Astrocyte of the cerebellum (primary cell): ENCODE measurements at regions not wholly inside any gene's neighbourhood (a gene's known extent, or its start where the extent isn't known, plus 50 kb on each side); places are given as distances from the start of the nearest gene placed in this dataset.

Experiments used
- DNase-seq: peaks from one replicate; pipeline ENCODE4 v3.0.0-alpha.2; 2011; ENCODE audit warnings: low read depth
- H3K4me3 ChIP-seq: 2 replicates; pipeline ENCODE4 v1.5.1; 2011; ENCODE audit warnings: mild to moderate bottlenecking, low read depth, low read length, moderate library complexity
- in situ Hi-C: cut with HindIII; loops from 2 replicates; pipeline ENCODE4 v1.10.0; 2017; ENCODE audit warnings: low sequenced_read_pairs
- TF ChIP-seq, protein P1 (sequence below): IDR thresholded peaks from 2 replicates; pipeline ENCODE4 v1.5.1; 2012; ENCODE audit warnings: low read length, low read depth, moderate library complexity, mild to moderate bottlenecking; ENCODE audit errors: missing control alignments

GRCh38 chr1:95650631-95651030 is 416.6 kb downstream of the RWDD3 start:
- H3K4me3 ChIP-seq = no peak overlapping the region
- DNase-seq = no peak
- TF ChIP-seq, protein P1, sequence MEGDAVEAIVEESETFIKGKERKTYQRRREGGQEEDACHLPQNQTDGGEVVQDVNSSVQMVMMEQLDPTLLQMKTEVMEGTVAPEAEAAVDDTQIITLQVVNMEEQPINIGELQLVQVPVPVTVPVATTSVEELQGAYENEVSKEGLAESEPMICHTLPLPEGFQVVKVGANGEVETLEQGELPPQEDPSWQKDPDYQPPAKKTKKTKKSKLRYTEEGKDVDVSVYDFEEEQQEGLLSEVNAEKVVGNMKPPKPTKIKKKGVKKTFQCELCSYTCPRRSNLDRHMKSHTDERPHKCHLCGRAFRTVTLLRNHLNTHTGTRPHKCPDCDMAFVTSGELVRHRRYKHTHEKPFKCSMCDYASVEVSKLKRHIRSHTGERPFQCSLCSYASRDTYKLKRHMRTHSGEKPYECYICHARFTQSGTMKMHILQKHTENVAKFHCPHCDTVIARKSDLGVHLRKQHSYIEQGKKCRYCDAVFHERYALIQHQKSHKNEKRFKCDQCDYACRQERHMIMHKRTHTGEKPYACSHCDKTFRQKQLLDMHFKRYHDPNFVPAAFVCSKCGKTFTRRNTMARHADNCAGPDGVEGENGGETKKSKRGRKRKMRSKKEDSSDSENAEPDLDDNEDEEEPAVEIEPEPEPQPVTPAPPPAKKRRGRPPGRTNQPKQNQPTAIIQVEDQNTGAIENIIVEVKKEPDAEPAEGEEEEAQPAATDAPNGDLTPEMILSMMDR = no peak
- in situ Hi-C loops = no loop called here

DNA sequence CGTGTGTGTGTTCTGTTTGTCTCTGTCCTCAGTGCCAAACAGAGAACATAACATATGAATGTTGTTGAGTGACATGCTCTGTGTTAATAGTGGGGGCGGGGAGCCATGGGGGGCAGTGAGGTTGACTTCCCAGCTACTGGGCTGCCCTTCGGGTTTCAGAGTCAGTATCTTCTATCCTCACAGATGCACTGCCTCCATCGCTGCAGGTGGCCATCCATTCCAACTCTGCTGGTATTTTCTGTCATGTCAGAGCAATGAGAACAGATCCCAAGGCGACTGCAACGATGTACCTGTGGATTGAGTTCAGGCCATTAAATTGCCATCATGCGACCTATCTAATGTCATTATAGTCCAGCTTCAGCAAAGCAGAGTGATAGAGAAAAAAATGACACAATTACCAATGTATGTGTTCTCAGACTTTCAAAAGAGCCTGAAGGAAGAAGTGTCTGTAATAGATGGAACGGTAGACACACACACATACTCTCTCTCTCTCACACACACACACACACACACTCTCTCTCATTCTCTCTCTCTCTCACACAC is 418.5 kb downstream of the RWDD3 start:
- DNase-seq = no peak
- H3K4me3 ChIP-seq = no peak overlapping the region
- TF ChIP-seq, protein P1 = no peak
- in situ Hi-C loops = no loop called here

DNA sequence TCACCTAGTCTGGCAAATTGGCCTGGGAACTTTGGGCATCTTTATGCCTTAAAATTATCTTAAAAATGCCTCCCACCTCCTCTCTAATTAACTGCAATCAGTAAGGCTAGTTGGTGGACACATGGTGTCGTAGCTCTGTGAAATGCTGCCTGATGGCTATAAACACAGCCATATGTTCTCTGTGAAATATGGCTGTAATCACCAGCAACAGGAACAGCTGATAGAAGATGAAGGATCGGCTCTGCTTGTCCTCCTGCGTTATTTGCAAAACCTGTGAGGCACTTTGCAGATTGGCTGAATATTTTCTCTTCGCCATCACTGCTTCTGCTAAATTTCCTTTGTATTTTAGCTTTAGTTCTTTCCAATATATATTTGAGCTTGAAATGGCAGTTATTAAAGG is 419.6 kb downstream of the RWDD3 start:
- in situ Hi-C loops = no loop called here
- no peak for DNase-seq
- H3K4me3 ChIP-seq = no peak overlapping the region
- TF ChIP-seq, protein P1 = no peak

DNA sequence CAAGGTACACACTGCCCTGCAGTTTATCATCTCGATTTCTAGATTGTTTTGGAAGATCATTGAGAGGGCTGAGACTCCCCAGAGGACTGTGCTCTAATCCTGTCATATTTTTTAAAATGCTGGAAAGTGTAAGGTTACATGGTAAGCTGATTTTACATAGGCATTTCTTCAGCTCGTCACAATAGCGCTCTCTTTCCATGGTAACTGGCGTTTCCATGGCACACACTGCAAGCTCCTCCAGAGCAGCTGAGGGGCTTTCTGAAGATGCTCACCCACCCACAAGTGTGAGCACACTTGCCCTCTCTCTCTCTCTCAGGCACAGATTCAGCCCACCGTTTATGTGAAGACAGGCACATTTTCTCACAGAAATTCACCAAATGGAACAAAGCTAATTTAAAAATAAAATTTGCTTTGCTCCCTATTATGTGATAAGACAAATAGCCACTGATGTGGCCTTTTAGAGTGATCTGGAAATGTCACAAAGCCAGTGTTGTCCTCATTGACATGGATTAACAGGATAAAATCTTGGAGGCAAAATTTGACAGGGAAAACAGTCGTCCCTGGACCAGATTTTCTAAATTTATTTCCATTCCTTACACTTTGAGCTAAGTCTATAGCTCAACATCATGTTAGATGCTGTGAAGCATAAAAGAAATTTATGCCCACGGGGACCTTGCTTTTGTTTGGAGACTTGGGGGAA is 421.5 kb downstream of the RWDD3 start:
- no peak overlapping the region for H3K4me3 ChIP-seq
- TF ChIP-seq, protein P1 = no peak
- in situ Hi-C loops = no loop called here
- DNase-seq = no peak

GRCh38 chr1:95657248-95657647 is 423.2 kb downstream of the RWDD3 start:
- TF ChIP-seq, protein P1 = no peak
- DNase-seq = no peak
- no peak overlapping the region for H3K4me3 ChIP-seq
- in situ Hi-C loops = no loop called here

DNA sequence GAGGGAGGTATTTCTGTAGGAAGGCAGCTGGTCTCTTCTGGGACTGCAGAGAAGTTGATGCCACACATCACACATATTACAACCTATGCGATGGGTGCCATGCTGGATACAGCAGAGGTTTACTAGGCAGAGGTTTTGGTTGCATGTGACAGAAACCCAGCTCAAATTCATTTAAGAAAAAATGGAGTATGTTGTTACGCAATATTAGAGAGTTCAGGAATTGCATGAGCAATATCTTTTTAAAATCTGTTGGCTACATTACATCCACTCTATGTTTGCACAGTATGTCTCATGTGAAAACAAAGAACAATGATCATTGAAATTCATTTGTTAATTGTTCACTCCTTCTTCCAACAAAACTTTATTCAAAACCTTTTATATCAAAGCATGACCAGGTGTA is 425.2 kb downstream of the RWDD3 start:
- TF ChIP-seq, protein P1 = no peak
- in situ Hi-C loops = no loop called here
- DNase-seq = no peak
- H3K4me3 ChIP-seq = no peak overlapping the region
